A549 (cell line): ENCODE measurements at regions not wholly inside any gene's neighbourhood (a gene's known extent, or its start where the extent isn't known, plus 50 kb on each side); places are given as distances from the start of the nearest gene placed in this dataset.
A peak's percentile ranks its signal among the peaks of the same experiment; 100 is the strongest.

Experiments
- ATAC-seq, 2 experiments: fragments of 200-7000 bp in 1 of 2; fragments of >200 bp in 1 of 2; cut with Nextera tagmentation in 1 of 2; cut with Tn5 transposase in 1 of 2; 3 replicates each; pipeline versions ENCODE4 v1.8.0 to v1.9.1; 2018 to 2020; ENCODE audit warnings: mild to moderate bottlenecking in 1 of 2, moderate library complexity in 1 of 2
- CTCF ChIA-PET: fragments of 300-600 bp; sonication (Branson Sonifier 250); formaldehyde crosslinking; extraction: SDS; loops from one replicate; lab custom pipeline; 2021; ENCODE audit warnings: antibody characterized with exemption, inconsistent platforms; lab: Yijun Ruan, JAX
- POLR2A ChIA-PET: fragments of 350-600 bp; formaldehyde crosslinking; extraction: SDS; loops from one replicate; lab custom pipeline; 2021; ENCODE audit warnings: antibody characterized with exemption, inconsistent platforms; lab: Yijun Ruan, JAX
- DNase-seq, 2 experiments: peaks; one replicate each; pipeline versions ENCODE4 v3.0.0 to v3.0.0-alpha.2; 2011 to 2016; ENCODE audit warnings: low read depth in 1 of 2, low spot score in 1 of 2
- FAIRE-seq: peaks from 2 replicates; lab custom pipeline; 2011; peaks lifted over from hg19 to GRCh38; lab: Jason Lieb, UNC
- H3K27ac ChIP-seq, 2 experiments: fragments of >200 bp; sonication (Bioruptor Twin); formaldehyde crosslinking; 3 replicates each; pipeline ENCODE4 v1.5.1; 2016 to 2017
- H3K4me1 ChIP-seq: fragments of >200 bp; sonication (Bioruptor Twin); formaldehyde crosslinking; 3 replicates; pipeline ENCODE4 v1.6.1; 2016
- H3K4me2 ChIP-seq: fragments of >200 bp; sonication (Bioruptor Twin); formaldehyde crosslinking; 3 replicates; pipeline ENCODE4 v1.6.1; 2016
- H3K4me3 ChIP-seq: fragments of >200 bp; sonication (Bioruptor Twin); formaldehyde crosslinking; 3 replicates; pipeline ENCODE4 v1.5.1; 2016
- H3K9me3 ChIP-seq: fragments of >200 bp; sonication (Bioruptor Twin); formaldehyde crosslinking; 3 replicates; pipeline ENCODE4 v1.6.1; 2016
- BHLHE40 ChIP-seq: IDR thresholded peaks from 2 replicates; pipeline ENCODE4 v1.6.1; 2012; ENCODE audit warnings: low read depth, low read length, inconsistent platforms
- EHF ChIP-seq: fragments of 250-450 bp; sonication (Bioruptor Pico); IDR thresholded peaks from 2 replicates; pipeline ENCODE4 v1.5.0; 2020; ENCODE audit warnings: mild to moderate bottlenecking
- EP300 ChIP-seq, 2 experiments: fragments of >200 bp; sonication (Bioruptor Twin); formaldehyde crosslinking; IDR thresholded peaks; 2 replicates in 1 of 2; 3 replicates in 1 of 2; pipeline ENCODE4 v1.6.1; 2016 to 2017
- ESRRA ChIP-seq: fragments of 150-350 bp; IDR thresholded peaks from 2 replicates; pipeline ENCODE4 v1.6.1; 2014; ENCODE audit warnings: mild to moderate bottlenecking, low read length, borderline replicate concordance
- FOSB ChIP-seq: fragments of 250-450 bp; sonication (Bioruptor Pico); IDR thresholded peaks from 2 replicates; pipeline ENCODE4 v1.5.0; 2020; ENCODE audit warnings: mild to moderate bottlenecking, moderate library complexity
- GATA3 ChIP-seq: IDR thresholded peaks from 2 replicates; pipeline ENCODE4 v1.6.1; 2012; ENCODE audit warnings: borderline replicate concordance
- HOXB13 ChIP-seq: fragments of 250-450 bp; sonication (Bioruptor Pico); IDR thresholded peaks from 2 replicates; pipeline ENCODE4 v1.5.0; 2020; ENCODE audit warnings: low read depth, mild to moderate bottlenecking, moderate library complexity
- JUNB ChIP-seq: fragments of >200 bp; sonication (Bioruptor Twin); formaldehyde crosslinking; IDR thresholded peaks from 2 replicates; pipeline ENCODE4 v1.6.1; 2016
- POLR2A ChIP-seq: IDR thresholded peaks from 2 replicates; pipeline ENCODE4 v1.6.1; 2012; ENCODE audit warnings: mild to moderate bottlenecking, low read length
- RARB ChIP-seq: fragments of 250-450 bp; sonication (Bioruptor Pico); IDR thresholded peaks from 2 replicates; pipeline ENCODE4 v1.8.0; 2021; ENCODE audit warnings: mild to moderate bottlenecking, moderate library complexity
- RFX5 ChIP-seq: fragments of 450-650 bp; IDR thresholded peaks from 2 replicates; pipeline ENCODE4 v1.7.1; 2014; ENCODE audit warnings: antibody characterized with exemption, mild to moderate bottlenecking, moderate library complexity
- RNF2 ChIP-seq: fragments of 200-600 bp; sonication (generic); IDR thresholded peaks from 2 replicates; pipeline ENCODE4 v1.6.1; 2016; ENCODE audit warnings: low read depth, mild to moderate bottlenecking, antibody characterized with exemption, moderate library complexity, borderline replicate concordance
- SMC3 ChIP-seq: fragments of >200 bp; sonication (Bioruptor Twin); formaldehyde crosslinking; IDR thresholded peaks from 3 replicates; pipeline ENCODE4 v1.6.1; 2018; ENCODE audit warnings: inconsistent platforms
- ZFP36 ChIP-seq: fragments of 450-650 bp; IDR thresholded peaks from 2 replicates; pipeline ENCODE4 v1.6.1; 2014; ENCODE audit warnings: borderline replicate concordance; ENCODE audit not compliant: partially characterized antibody
- ZNF302 ChIP-seq: fragments of 250-450 bp; sonication (Bioruptor Pico); IDR thresholded peaks from 2 replicates; pipeline ENCODE4 v1.9.0; 2021; ENCODE audit warnings: inconsistent platforms, mild to moderate bottlenecking, moderate library complexity
- WGBS: methylation state at CpG from one replicate; pipeline ENCODE4 v1.1.6; 2017; ENCODE audit errors: missing lambda C conversion rate; 5-methylcytosine and 5-hydroxymethylcytosine counted together
- TF ChIP-seq, protein P1 (sequence below): fragments of 250-450 bp; sonication (Bioruptor Pico); IDR thresholded peaks from 2 replicates; pipeline ENCODE4 v1.5.0; 2021; ENCODE audit warnings: mild to moderate bottlenecking, moderate library complexity, borderline replicate concordance
- TF ChIP-seq, protein P2 (sequence below): IDR thresholded peaks from 2 replicates; pipeline ENCODE4 v1.6.1; 2012
- TF ChIP-seq, protein P3 (sequence below): fragments of >200 bp; sonication (Bioruptor Twin); formaldehyde crosslinking; IDR thresholded peaks from 3 replicates; pipeline ENCODE4 v1.6.1; 2016
- TF ChIP-seq, protein P4 (sequence below): fragments of 150-350 bp; IDR thresholded peaks from 2 replicates; pipeline ENCODE4 v1.6.1; 2014; ENCODE audit warnings: low read depth, mild to moderate bottlenecking, low read length
- TF ChIP-seq, protein P5 (sequence below): fragments of 200-600 bp; sonication (generic); IDR thresholded peaks from 2 replicates; pipeline ENCODE4 v1.6.1; 2016; ENCODE audit warnings: antibody characterized with exemption, mild to moderate bottlenecking, moderate library complexity
- TF ChIP-seq, protein P6 (sequence below): fragments of 450-650 bp; IDR thresholded peaks from 2 replicates; pipeline ENCODE4 v1.6.1; 2014; ENCODE audit warnings: antibody characterized with exemption

DNA sequence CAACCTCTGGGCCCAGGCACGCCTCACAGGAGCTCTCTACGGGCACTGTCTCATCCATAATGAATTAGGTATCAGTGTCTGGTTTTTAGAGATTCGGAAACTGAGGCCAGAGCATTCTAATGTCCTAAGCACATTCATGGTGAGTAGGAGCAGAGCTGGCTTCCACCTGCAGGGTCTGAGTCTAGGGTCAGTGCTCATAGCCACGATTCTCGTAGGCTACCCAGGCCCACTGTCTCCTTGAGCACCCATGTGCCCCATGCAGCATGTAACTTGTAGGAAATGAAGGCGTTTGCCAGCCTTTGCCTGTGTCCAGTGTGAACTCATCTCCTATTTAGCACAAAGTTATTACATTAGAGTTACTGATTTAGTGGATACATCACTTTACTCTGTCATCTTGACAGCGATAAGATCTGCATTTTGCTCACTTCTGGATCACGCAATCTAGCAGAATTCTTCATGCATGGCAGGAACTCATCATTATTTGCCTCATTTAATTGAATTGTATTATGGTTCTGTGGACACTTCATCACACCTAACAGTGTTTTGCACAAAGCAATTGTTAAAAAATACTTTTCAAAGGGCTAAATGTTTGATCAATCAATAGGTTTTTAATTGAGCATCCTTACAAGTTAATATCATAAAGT, 205.3 kb upstream of the SULF2 start:
- H3K27ac ChIP-seq: no peak overlapping the region
- FAIRE-seq: no peak
- ATAC-seq: no peak
- no peak overlapping the region for H3K4me2 ChIP-seq
- ChIA-PET POLR2A (no interaction called here), CTCF (no interaction called here)
- 28% methylated on average over 8 of the region's 8 CpGs for WGBS
- H3K4me3 ChIP-seq: no peak overlapping the region
- no peaks in the 10 kb centered on the region for H3K4me1 ChIP-seq
- TF ChIP-seq, protein P1, sequence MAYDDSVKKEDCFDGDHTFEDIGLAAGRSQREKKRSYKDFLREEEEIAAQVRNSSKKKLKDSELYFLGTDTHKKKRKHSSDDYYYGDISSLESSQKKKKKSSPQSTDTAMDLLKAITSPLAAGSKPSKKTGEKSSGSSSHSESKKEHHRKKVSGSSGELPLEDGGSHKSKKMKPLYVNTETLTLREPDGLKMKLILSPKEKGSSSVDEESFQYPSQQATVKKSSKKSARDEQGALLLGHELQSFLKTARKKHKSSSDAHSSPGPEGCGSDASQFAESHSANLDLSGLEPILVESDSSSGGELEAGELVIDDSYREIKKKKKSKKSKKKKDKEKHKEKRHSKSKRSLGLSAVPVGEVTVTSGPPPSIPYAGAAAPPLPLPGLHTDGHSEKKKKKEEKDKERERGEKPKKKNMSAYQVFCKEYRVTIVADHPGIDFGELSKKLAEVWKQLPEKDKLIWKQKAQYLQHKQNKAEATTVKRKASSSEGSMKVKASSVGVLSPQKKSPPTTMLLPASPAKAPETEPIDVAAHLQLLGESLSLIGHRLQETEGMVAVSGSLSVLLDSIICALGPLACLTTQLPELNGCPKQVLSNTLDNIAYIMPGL: no peak
- TF ChIP-seq RFX5: no peak
- TF ChIP-seq, all 56 proteins: peak for 0
- DNase-seq: no peak
- H3K9me3 ChIP-seq: peaks cover 24% of the 10 kb centered on the region

DNA sequence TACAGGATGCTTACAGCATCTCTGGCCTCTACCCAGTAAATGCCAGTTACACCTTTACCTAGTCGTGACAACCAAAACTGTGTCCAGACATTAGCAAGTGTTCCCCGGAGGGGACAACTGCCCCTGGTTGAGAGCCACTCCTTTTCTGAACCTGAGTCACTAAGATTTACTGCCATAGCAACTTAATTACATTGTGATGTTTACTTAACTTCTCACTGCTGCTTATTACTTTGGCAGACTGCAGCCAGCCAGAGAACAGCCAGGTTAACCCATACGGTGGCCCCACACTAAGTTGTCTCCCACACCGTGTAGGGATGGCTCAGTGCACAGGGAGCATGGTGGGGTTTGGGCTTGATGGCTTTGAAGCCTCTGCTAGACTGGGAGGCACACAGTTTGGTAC, 204.7 kb upstream of the SULF2 start:
- H3K9me3 ChIP-seq: peaks cover 24% of the 10 kb centered on the region
- ChIA-PET CTCF (no interaction called here), POLR2A (no interaction called here)
- no peak overlapping the region for H3K4me2 ChIP-seq
- DNase-seq (no peak), ATAC-seq (peak in 1 of 2 experiments; percentile 42; a peak in 1 of 6 replicates), FAIRE-seq (no peak)
- H3K4me3 ChIP-seq: no peak overlapping the region
- H3K4me1 ChIP-seq: no peaks in the 10 kb centered on the region
- no peak overlapping the region for H3K27ac ChIP-seq
- WGBS: 15% methylated on average over 4 of the region's 4 CpGs
- TF ChIP-seq, protein P2, sequence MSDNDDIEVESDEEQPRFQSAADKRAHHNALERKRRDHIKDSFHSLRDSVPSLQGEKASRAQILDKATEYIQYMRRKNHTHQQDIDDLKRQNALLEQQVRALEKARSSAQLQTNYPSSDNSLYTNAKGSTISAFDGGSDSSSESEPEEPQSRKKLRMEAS: no peak
- TF ChIP-seq BHLHE40 (no peak), HOXB13 (CRISPR knock-in tag) (no peak), FOSB (CRISPR knock-in tag) (no peak), JUNB (no peak), POLR2A (no peak), EHF (CRISPR knock-in tag) (no peak), RARB (CRISPR knock-in tag) (no peak), ESRRA (no peak), SMC3 (no peak), RNF2 (no peak), ZNF302 (no peak), ZFP36 (no peak), GATA3 (no peak), EP300 (IDR thresholded peaks at IDR 0.05) (no peak)
- TF ChIP-seq, protein P3, sequence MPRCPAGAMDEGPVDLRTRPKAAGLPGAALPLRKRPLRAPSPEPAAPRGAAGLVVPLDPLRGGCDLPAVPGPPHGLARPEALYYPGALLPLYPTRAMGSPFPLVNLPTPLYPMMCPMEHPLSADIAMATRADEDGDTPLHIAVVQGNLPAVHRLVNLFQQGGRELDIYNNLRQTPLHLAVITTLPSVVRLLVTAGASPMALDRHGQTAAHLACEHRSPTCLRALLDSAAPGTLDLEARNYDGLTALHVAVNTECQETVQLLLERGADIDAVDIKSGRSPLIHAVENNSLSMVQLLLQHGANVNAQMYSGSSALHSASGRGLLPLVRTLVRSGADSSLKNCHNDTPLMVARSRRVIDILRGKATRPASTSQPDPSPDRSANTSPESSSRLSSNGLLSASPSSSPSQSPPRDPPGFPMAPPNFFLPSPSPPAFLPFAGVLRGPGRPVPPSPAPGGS: no peak
- TF ChIP-seq, protein P4, sequence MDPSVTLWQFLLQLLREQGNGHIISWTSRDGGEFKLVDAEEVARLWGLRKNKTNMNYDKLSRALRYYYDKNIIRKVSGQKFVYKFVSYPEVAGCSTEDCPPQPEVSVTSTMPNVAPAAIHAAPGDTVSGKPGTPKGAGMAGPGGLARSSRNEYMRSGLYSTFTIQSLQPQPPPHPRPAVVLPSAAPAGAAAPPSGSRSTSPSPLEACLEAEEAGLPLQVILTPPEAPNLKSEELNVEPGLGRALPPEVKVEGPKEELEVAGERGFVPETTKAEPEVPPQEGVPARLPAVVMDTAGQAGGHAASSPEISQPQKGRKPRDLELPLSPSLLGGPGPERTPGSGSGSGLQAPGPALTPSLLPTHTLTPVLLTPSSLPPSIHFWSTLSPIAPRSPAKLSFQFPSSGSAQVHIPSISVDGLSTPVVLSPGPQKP: no peak
- TF ChIP-seq, protein P5, sequence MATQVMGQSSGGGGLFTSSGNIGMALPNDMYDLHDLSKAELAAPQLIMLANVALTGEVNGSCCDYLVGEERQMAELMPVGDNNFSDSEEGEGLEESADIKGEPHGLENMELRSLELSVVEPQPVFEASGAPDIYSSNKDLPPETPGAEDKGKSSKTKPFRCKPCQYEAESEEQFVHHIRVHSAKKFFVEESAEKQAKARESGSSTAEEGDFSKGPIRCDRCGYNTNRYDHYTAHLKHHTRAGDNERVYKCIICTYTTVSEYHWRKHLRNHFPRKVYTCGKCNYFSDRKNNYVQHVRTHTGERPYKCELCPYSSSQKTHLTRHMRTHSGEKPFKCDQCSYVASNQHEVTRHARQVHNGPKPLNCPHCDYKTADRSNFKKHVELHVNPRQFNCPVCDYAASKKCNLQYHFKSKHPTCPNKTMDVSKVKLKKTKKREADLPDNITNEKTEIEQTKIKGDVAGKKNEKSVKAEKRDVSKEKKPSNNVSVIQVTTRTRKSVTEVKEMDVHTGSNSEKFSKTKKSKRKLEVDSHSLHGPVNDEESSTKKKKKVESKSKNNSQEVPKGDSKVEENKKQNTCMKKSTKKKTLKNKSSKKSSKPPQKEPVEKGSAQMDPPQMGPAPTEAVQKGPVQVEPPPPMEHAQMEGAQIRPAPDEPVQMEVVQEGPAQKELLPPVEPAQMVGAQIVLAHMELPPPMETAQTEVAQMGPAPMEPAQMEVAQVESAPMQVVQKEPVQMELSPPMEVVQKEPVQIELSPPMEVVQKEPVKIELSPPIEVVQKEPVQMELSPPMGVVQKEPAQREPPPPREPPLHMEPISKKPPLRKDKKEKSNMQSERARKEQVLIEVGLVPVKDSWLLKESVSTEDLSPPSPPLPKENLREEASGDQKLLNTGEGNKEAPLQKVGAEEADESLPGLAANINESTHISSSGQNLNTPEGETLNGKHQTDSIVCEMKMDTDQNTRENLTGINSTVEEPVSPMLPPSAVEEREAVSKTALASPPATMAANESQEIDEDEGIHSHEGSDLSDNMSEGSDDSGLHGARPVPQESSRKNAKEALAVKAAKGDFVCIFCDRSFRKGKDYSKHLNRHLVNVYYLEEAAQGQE: no peak
- TF ChIP-seq, protein P6, sequence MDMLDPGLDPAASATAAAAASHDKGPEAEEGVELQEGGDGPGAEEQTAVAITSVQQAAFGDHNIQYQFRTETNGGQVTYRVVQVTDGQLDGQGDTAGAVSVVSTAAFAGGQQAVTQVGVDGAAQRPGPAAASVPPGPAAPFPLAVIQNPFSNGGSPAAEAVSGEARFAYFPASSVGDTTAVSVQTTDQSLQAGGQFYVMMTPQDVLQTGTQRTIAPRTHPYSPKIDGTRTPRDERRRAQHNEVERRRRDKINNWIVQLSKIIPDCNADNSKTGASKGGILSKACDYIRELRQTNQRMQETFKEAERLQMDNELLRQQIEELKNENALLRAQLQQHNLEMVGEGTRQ: no peak
